ENCODE measurements at regions not wholly inside any gene's neighbourhood (a gene's known extent, or its start where the extent isn't known, plus 50 kb on each side); places are given as distances from the start of the nearest gene placed in this dataset.

DNA sequence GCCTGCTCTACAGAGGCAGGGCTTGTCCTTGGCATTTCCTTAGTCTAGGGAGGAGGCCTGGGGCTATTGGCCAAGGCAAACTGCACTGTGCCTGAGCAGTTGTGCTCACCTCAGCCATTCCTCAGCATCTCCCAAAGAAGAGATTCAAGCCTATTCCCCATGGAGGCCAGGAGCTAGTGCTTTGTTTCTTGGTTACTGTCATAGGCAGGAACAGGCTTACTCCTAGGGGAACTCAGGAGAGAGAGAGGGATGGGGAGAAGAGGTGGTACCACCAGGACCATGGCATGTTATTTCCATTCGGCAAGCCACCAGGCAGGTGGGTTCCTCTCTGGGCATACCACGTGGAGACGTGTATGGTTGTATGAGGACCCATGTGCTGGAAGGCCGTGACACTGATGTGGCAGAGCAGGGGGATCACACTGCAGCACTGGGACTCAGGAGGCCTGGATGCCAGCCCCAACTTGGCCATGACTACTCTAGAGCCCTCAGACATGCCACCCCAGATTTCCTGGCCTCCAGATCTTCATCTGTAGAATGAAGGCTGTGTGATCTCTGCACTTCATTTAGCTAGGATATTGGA is 233.7 kb downstream of the LOXHD1 start:
- Histone ChIP-seq H3K27ac (ENCODE audit: low read length) (no peak overlapping the region), H3K9me3 (replicated peaks; ENCODE audit: control insufficient read depth, low read depth, low read length) (no peaks in the 10 kb centered on the region), H3K36me3 (ENCODE audit: control insufficient read depth, insufficient read depth, low read length) (peaks cover 3% of the 10 kb centered on the region), H3K4me1 (ENCODE audit: control insufficient read depth, insufficient read depth, low read length) (peaks cover 53% of the 10 kb centered on the region), H3K4me3 (ENCODE audit: low read length) (no peak overlapping the region), H3K27me3 (ENCODE audit: control insufficient read depth, insufficient read depth, low read length) (no peaks in the 10 kb centered on the region)
- no peak for DNase-seq
- WGBS (ENCODE audit: insufficient coverage) = 94% methylated on average over 3 of the region's 4 CpGs

DNA sequence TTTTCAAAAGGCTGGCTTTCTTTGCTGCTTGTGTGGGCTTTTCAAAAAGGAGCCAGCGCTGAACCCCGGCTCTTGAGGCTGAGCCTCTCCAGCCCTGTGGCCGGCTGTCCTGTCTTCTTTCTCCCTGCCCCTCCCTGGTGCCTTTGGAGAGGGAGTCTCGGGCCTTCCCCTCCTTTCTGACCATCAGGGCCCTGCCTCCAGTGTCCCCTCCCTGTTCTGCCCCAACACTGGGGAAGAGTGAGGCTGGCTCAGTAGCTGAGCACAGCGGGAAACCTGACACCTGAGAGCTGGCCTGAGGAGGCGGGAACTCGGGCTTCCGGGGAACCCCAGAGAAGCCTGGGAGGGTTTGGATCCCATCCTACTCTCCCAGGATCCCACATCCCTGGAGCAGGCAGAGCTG is 232.1 kb downstream of the LOXHD1 start:
- no peak for DNase-seq
- WGBS (ENCODE audit: insufficient coverage) = 33% methylated on average over 4 of the region's 8 CpGs
- peaks cover 3% of the 10 kb centered on the region for H3K36me3 ChIP-seq (ENCODE audit: control insufficient read depth, insufficient read depth, low read length)
- no peaks in the 10 kb centered on the region for H3K27me3 ChIP-seq (ENCODE audit: control insufficient read depth, insufficient read depth, low read length)
- H3K9me3 ChIP-seq (replicated peaks; ENCODE audit: control insufficient read depth, low read depth, low read length) = no peaks in the 10 kb centered on the region
- peaks cover 40% of the 10 kb centered on the region for H3K4me1 ChIP-seq (ENCODE audit: control insufficient read depth, insufficient read depth, low read length)
- peak overlapping the region; percentile 47 for H3K27ac ChIP-seq (ENCODE audit: low read length)
- no peak overlapping the region for H3K4me3 ChIP-seq (ENCODE audit: low read length)

DNA sequence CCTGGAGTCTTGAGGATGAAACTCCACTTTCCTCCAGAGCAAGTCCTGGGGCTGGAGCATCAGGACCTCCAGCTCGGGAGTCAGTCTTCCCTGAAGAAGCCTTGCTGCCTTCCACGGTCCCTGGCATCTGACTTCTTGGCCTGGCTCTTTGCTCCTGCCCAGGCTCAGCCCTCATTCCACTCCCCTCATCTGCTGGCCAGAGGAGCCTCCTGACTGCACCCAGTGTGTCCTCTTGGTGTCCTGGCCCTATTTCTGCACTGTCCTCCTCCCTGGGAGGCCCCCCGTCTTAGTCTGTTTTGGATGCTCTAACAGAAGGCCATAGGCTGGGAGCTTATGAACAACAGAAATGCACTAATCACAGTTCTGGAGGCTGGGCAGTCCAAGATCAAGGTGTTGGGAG is 231.5 kb downstream of the LOXHD1 start:
- H3K4me1 ChIP-seq (ENCODE audit: control insufficient read depth, insufficient read depth, low read length) = peaks cover 35% of the 10 kb centered on the region
- DNase-seq = no peak
- H3K27ac ChIP-seq (ENCODE audit: low read length) = no peak overlapping the region
- H3K36me3 ChIP-seq (ENCODE audit: control insufficient read depth, insufficient read depth, low read length) = peaks cover 3% of the 10 kb centered on the region
- 63% methylated on average over 1 of the region's 3 CpGs for WGBS (ENCODE audit: insufficient coverage)
- H3K27me3 ChIP-seq (ENCODE audit: control insufficient read depth, insufficient read depth, low read length) = no peaks in the 10 kb centered on the region
- H3K4me3 ChIP-seq (ENCODE audit: low read length) = no peak overlapping the region
- no peaks in the 10 kb centered on the region for H3K9me3 ChIP-seq (replicated peaks; ENCODE audit: control insufficient read depth, low read depth, low read length)

DNA sequence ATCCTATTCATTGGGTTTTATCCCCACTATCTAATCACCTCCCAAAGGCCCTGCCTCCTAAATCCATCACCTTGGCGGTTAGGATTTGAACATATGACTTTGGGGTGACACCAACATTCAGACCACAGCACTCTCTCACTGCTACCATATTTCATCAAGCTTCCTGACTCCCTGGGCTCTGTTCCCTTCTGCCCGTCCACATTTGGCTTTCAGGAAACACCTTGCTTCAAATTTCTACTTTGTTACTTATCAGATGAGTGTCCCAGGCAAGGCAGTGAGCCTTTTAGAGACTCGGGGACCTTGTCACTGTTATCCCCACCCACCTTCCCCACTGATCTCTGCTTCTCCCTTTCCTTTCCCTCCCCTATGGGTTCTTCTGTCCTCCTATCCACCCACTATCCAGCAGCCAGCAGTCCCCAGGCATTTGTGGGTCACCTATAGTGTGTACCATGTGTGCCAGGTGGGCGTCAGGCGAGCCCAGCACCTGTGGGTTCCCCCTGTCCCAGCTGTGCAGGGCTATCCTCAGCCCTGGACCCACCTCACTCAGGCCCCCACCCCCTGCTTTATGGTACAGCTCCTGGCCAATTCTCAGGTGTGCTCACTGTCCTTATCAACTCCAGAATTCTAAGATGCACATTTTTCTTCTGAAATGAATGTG is 230.9 kb downstream of the LOXHD1 start:
- Histone ChIP-seq H3K36me3 (ENCODE audit: control insufficient read depth, insufficient read depth, low read length) (peaks cover 3% of the 10 kb centered on the region), H3K4me3 (ENCODE audit: low read length) (no peak overlapping the region), H3K4me1 (ENCODE audit: control insufficient read depth, insufficient read depth, low read length) (peaks cover 31% of the 10 kb centered on the region), H3K9me3 (replicated peaks; ENCODE audit: control insufficient read depth, low read depth, low read length) (no peaks in the 10 kb centered on the region), H3K27ac (ENCODE audit: low read length) (no peak overlapping the region), H3K27me3 (ENCODE audit: control insufficient read depth, insufficient read depth, low read length) (no peaks in the 10 kb centered on the region)
- DNase-seq = no peak
- 76% methylated on average over 5 of the region's 5 CpGs for WGBS (ENCODE audit: insufficient coverage)

DNA sequence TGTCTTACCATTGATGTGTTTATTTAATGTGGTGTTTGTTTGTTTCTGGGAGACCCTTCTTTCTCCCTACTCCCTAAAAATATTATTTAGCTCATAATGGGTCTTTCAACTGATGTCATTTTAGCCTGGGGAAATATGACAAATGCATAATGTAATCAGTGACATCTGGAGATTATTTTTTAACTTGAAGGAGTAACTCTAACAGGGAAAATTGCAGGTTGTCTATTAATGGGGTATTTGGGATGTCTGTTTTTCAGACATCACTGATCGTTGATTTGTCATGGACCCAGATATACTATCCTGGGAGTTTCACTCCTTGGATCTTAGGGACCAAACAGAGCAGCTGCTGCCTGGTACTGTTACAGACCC is 230.4 kb downstream of the LOXHD1 start:
- Histone ChIP-seq H3K27ac (ENCODE audit: low read length) (no peak overlapping the region), H3K9me3 (replicated peaks; ENCODE audit: control insufficient read depth, low read depth, low read length) (no peaks in the 10 kb centered on the region), H3K4me1 (ENCODE audit: control insufficient read depth, insufficient read depth, low read length) (peaks cover 28% of the 10 kb centered on the region), H3K4me3 (ENCODE audit: low read length) (no peak overlapping the region), H3K27me3 (ENCODE audit: control insufficient read depth, insufficient read depth, low read length) (no peaks in the 10 kb centered on the region), H3K36me3 (ENCODE audit: control insufficient read depth, insufficient read depth, low read length) (peaks cover 3% of the 10 kb centered on the region)
- 67% methylated on average over 1 of the region's 1 CpG for WGBS (ENCODE audit: insufficient coverage)
- DNase-seq = no peak

Data from muscle of leg (tissue), 3 donors.